GM19452 (cell line): ENCODE measurements at regions not wholly inside any gene's neighbourhood (a gene's known extent, or its start where the extent isn't known, plus 50 kb on each side); places are given as distances from the start of the nearest gene placed in this dataset.

Experiments used
- ATAC-seq: cut with Tn5 transposase; IDR thresholded peaks from one replicate; pipeline ENCODE4 v1.9.1; 2021; ENCODE audit not compliant: unreplicated experiment

- ATAC-seq = no peak
Observed at GRCh38 chr21:31470896-31471694, 127.0 kb upstream of the TIAM1 start.

GRCh38 chr21:31460980-31461379 is 116.9 kb upstream of the TIAM1 start:
- ATAC-seq = no peak

- no peak for ATAC-seq
Observed at GRCh38 chr21:31459457-31459856, 115.4 kb upstream of the TIAM1 start.

- ATAC-seq = no peak
Observed at GRCh38 chr21:31457675-31458074, 113.6 kb upstream of the TIAM1 start.

- ATAC-seq = no peak
Observed at GRCh38 chr21:31456201-31456600, 112.1 kb upstream of the TIAM1 start.

- ATAC-seq = no peak
Observed at GRCh38 chr21:31455506-31455905, 111.4 kb upstream of the TIAM1 start.

- ATAC-seq = no peak
Observed at GRCh38 chr21:31450980-31451379, 106.9 kb upstream of the TIAM1 start.

GRCh38 chr21:31449921-31450535 is 106.0 kb upstream of the TIAM1 start:
- no peak for ATAC-seq

GRCh38 chr21:31448496-31448895 is 104.4 kb upstream of the TIAM1 start:
- ATAC-seq = no peak

- ATAC-seq = no peak
Observed at GRCh38 chr21:31447505-31447904, 103.4 kb upstream of the TIAM1 start.

GRCh38 chr21:31446226-31446855 is 102.3 kb upstream of the TIAM1 start:
- no peak for ATAC-seq

- ATAC-seq = no peak
Observed at GRCh38 chr21:31445137-31445536, 101.1 kb upstream of the TIAM1 start.

GRCh38 chr21:31443736-31444521 is 99.9 kb upstream of the TIAM1 start:
- ATAC-seq = no peak

- no peak for ATAC-seq
Observed at GRCh38 chr21:31442339-31442738, 98.3 kb upstream of the TIAM1 start.

GRCh38 chr21:31429506-31429905 is 85.4 kb upstream of the TIAM1 start:
- no peak for ATAC-seq

- no peak for ATAC-seq
Observed at GRCh38 chr21:31426235-31426797, 82.3 kb upstream of the TIAM1 start.

GRCh38 chr21:31425138-31425537 is 81.1 kb upstream of the TIAM1 start:
- ATAC-seq = no peak

- ATAC-seq = no peak
Observed at GRCh38 chr21:31424058-31424457, 80.0 kb upstream of the TIAM1 start.

GRCh38 chr21:31420988-31421387 is 76.9 kb upstream of the TIAM1 start:
- ATAC-seq = no peak

GRCh38 chr21:31420354-31420753 is 76.3 kb upstream of the TIAM1 start:
- no peak for ATAC-seq

- ATAC-seq = no peak
Observed at GRCh38 chr21:31418377-31419001, 74.4 kb upstream of the TIAM1 start.
